Neural crest cell (in vitro differentiated cells): ENCODE measurements at regions not wholly inside any gene's neighbourhood (a gene's known extent, or its start where the extent isn't known, plus 50 kb on each side); places are given as distances from the start of the nearest gene placed in this dataset.

ENCODE experiments used
- DNase-seq: peaks from one replicate; pipeline ENCODE4 v3.0.0; 2021; ENCODE audit warnings: low read depth, mixed read lengths, low spot score
- H3K27ac Mint-ChIP-seq: one replicate; pipeline ENCODE4 v1.8.0; 2021; ENCODE audit warnings: mild to moderate bottlenecking, mixed read lengths; ENCODE audit not compliant: unreplicated experiment
- H3K27me3 Mint-ChIP-seq: 2 replicates; pipeline ENCODE4 v1.8.0; 2021; ENCODE audit warnings: low read depth, mild to moderate bottlenecking, mixed read lengths
- H3K36me3 Mint-ChIP-seq: 2 replicates; pipeline ENCODE4 v1.8.0; 2021; ENCODE audit warnings: low read depth, mild to moderate bottlenecking, mixed read lengths
- H3K4me1 Mint-ChIP-seq: 2 replicates; pipeline ENCODE4 v1.8.0; 2021; ENCODE audit warnings: mixed read lengths
- H3K4me3 Mint-ChIP-seq: one replicate; pipeline ENCODE4 v1.8.0; 2021; ENCODE audit warnings: mild to moderate bottlenecking, mixed read lengths
- H3K9me3 Mint-ChIP-seq: 2 replicates; pipeline ENCODE4 v1.8.0; 2021; ENCODE audit warnings: mixed read lengths
- TF ChIP-seq, protein P1 (sequence below): fragments of 200-600 bp; sonication (generic); conservative IDR thresholded peaks from 2 replicates; pipeline ENCODE4 v1.5.0; 2021; ENCODE audit warnings: antibody characterized with exemption, mild to moderate bottlenecking

DNA sequence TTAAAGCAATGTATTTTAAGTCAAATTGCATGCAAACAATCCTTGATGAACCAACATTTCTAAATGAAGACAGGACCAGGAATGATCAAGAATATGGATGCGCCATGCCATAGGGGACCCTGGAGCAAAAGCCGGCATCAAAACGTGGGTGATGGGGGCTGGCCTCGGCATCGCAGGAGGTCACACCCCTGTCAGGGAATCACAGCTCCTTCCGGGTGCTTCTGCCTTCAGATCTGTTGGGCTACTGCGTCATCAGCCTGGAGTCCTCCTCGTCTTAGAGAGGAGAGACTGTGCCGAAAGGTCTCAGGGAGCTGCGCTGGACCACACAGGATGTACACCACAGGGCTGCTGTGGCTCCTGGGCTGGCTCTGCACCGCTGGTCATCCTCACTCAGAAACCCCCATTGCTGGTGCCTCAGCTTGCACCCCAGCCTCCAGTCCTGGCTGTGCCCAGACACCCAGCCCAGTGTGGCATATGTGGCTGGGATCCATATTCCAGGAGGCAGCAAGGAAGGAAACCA is 152.9 kb upstream of the PPP1R26 start:
- Mint-ChIP-seq H3K36me3 (no peaks in the 10 kb centered on the region), H3K27ac (no peak overlapping the region), H3K27me3 (no peaks in the 10 kb centered on the region), H3K4me1 (no peaks in the 10 kb centered on the region), H3K9me3 (peaks cover 4% of the 10 kb centered on the region), H3K4me3 (no peak overlapping the region)
- no peak for DNase-seq
- TF ChIP-seq, protein P1, sequence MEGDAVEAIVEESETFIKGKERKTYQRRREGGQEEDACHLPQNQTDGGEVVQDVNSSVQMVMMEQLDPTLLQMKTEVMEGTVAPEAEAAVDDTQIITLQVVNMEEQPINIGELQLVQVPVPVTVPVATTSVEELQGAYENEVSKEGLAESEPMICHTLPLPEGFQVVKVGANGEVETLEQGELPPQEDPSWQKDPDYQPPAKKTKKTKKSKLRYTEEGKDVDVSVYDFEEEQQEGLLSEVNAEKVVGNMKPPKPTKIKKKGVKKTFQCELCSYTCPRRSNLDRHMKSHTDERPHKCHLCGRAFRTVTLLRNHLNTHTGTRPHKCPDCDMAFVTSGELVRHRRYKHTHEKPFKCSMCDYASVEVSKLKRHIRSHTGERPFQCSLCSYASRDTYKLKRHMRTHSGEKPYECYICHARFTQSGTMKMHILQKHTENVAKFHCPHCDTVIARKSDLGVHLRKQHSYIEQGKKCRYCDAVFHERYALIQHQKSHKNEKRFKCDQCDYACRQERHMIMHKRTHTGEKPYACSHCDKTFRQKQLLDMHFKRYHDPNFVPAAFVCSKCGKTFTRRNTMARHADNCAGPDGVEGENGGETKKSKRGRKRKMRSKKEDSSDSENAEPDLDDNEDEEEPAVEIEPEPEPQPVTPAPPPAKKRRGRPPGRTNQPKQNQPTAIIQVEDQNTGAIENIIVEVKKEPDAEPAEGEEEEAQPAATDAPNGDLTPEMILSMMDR = no peak

DNA sequence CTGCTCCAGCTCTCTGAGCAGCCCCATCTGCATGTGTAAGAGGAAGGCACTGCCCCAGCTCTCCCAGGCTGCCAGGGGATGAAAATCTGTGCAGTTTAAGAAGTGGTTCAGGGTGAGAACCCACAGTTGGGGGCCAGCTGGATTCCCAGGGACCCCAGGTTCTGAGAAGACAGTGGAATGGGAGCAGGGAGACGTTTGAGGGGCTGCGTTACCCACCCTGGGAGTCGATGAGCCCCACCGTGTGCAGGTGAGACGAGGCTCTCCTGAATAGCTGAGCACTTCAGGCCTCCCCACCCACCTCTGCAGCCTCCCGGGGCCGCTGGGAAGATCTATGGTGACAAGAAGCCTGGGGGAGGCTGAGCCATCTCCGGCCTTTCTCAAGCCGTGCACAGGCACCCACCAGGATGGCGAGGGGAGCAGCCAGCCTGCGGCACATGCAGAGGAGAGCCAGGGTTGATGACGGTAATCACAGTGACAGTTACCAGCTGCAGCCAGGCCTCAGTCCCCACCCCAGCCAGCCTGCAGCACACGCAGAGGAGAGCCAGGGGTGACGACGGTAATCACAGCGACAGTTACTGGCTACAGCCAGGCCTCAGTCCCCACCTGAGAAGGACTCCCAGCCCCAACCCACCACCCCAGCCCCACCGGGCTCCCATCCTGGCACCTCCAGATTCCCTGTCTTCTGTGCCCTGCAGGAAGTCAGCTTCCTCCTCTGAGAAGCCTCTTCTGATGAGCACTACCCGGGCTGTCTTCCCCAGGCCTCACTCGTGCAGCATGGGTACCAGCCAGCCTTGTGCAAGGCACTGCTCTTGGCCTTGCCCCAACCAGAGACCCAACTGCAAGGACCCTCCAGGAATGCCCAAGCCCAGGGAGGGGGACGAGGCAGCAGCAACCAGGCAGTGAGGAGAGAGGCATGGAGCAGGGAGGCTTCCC is 150.8 kb upstream of the PPP1R26 start:
- no peaks in the 10 kb centered on the region for H3K27me3 Mint-ChIP-seq
- H3K4me1 Mint-ChIP-seq = peaks cover 5% of the 10 kb centered on the region
- peak; percentile 0 for DNase-seq
- H3K27ac Mint-ChIP-seq = no peak overlapping the region
- H3K9me3 Mint-ChIP-seq = peaks cover 4% of the 10 kb centered on the region
- H3K4me3 Mint-ChIP-seq = no peak overlapping the region
- TF ChIP-seq, protein P1 = no peak
- H3K36me3 Mint-ChIP-seq = no peaks in the 10 kb centered on the region

DNA sequence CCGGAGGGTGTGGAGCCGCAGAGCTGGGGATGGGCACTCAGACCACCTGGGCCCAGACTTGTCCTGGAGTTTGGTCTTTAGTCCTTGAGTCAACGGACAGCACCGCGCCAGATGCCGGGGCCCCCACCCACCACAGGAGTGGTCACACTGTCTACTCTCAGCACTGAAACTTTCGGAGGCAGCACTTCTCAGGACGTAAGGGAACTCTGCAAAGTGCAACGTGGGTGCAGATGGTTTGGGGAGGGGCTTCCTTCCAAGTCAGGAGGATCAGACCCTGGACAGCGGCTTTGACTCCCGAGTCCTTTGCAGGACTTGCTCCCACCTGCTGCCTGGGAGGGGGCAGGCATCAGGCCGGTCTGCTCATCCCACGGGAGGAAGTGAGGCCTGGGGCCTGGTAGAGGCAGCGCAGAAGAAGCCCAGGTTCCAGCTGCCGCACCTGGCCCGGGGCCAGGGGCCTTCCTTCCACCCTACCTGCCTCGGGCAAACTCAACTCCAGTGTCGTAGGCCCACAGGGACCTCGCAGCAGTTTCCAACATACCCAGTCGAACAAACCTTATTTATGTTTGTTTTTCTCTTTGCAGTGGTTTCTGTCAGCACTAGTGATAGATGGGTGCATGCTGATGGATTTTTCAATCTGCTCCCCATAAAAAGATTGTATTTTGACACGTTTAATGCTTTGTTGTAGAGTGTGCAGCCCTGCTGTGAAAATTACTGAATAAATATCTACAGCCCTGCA is 149.8 kb upstream of the PPP1R26 start:
- Mint-ChIP-seq H3K27ac (no peak overlapping the region), H3K36me3 (no peaks in the 10 kb centered on the region), H3K4me3 (no peak overlapping the region), H3K9me3 (peaks cover 4% of the 10 kb centered on the region), H3K27me3 (no peaks in the 10 kb centered on the region), H3K4me1 (peaks cover 5% of the 10 kb centered on the region)
- DNase-seq = no peak
- TF ChIP-seq, protein P1 = no peak

DNA sequence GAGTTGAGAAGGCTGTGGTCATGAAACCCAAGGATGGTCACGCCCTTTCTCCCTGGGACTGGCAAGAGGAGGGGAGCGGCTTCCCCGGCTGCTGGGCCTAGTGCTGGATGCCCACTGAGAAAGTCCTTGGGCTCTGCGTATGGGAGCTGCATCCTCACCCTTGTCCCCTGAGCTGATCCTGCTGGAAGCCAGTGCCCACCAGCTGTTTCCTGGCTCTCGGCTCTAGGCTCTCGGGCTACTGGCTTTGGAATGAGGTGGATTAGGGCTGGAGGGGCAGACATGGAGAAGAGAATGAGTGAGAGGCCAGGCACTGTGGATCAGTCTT is 149.3 kb upstream of the PPP1R26 start:
- no peaks in the 10 kb centered on the region for H3K36me3 Mint-ChIP-seq
- peaks cover 4% of the 10 kb centered on the region for H3K9me3 Mint-ChIP-seq
- H3K27ac Mint-ChIP-seq = no peak overlapping the region
- H3K4me3 Mint-ChIP-seq = no peak overlapping the region
- peak; percentile 0 for DNase-seq
- peaks cover 5% of the 10 kb centered on the region for H3K4me1 Mint-ChIP-seq
- H3K27me3 Mint-ChIP-seq = no peaks in the 10 kb centered on the region
- TF ChIP-seq, protein P1 = no peak

DNA sequence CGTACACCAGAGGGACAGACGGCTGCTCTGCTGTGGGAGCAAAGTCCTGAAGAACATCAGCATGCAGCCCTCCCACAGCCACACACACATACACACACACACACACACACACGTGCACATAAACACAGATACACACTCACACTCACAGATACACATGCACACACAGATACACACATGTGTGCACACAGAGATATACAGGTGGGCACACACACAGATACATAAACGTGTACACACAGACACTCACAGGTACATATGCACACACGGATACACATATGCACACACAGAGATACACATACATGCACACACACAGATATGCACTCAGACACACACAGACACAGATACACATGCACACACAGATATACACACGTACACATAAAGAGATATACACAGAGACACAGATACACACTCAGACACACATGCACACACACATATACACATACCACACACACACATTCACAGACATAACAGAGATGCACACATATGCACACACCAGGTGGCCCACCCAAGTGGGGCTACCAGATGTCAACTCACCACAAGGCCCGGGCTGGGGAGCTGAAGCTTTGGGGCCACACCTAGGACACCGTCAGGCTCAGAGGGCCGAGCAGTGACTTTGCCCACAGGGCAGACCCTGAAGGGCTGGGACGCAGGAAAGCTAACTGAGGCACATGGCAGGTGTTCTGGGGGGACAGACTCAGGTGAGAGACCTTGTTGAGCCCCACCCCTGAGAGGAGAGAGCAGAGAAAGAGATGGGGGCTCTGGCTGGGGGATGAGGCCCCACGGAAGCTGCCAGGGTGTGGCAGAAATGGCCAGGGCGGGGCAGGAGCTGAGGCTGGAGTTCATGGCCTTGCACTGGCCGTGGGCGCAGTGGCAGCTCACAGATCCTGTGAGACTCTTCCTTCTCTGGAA is 148.6 kb upstream of the PPP1R26 start:
- DNase-seq = peak; percentile 0
- Mint-ChIP-seq H3K27me3 (no peaks in the 10 kb centered on the region), H3K9me3 (peaks cover 4% of the 10 kb centered on the region), H3K4me1 (peaks cover 5% of the 10 kb centered on the region), H3K4me3 (no peak overlapping the region), H3K36me3 (no peaks in the 10 kb centered on the region), H3K27ac (peak overlapping the region; percentile 1)
- TF ChIP-seq, protein P1 = no peak
